Ishikawa (cell line): ENCODE measurements at regions not wholly inside any gene's neighbourhood (a gene's known extent, or its start where the extent isn't known, plus 50 kb on each side); places are given as distances from the start of the nearest gene placed in this dataset.

ENCODE experiments used
- CEBPB ChIP-seq: IDR thresholded peaks from 2 replicates; pipeline ENCODE4 v1.6.1; 2012
- CREB1 ChIP-seq: IDR thresholded peaks from 2 replicates; pipeline ENCODE4 v1.6.1; 2012; ENCODE audit warnings: low read depth
- EGR1 ChIP-seq: IDR thresholded peaks from 2 replicates; pipeline ENCODE4 v1.6.1; 2012
- EP300 ChIP-seq: IDR thresholded peaks from 2 replicates; pipeline ENCODE4 v1.6.1; 2012; ENCODE audit warnings: borderline replicate concordance
- FOXM1 ChIP-seq: IDR thresholded peaks from 2 replicates; pipeline ENCODE4 v1.6.1; 2012; ENCODE audit warnings: low read depth, borderline replicate concordance
- MAX ChIP-seq: IDR thresholded peaks from 2 replicates; pipeline ENCODE4 v1.6.1; 2012
- NFIC ChIP-seq: IDR thresholded peaks from 2 replicates; pipeline ENCODE4 v1.6.1; 2012
- RAD21 ChIP-seq: IDR thresholded peaks from 2 replicates; pipeline ENCODE4 v1.6.1; 2012; ENCODE audit warnings: low read depth
- REST ChIP-seq: IDR thresholded peaks from 2 replicates; pipeline ENCODE4 v1.6.1; 2012; ENCODE audit warnings: low read depth, mild to moderate bottlenecking
- TAF1 ChIP-seq: IDR thresholded peaks from 2 replicates; pipeline ENCODE4 v1.6.1; 2012; ENCODE audit warnings: low read depth, mild to moderate bottlenecking
- TCF12 ChIP-seq: IDR thresholded peaks from 2 replicates; pipeline ENCODE4 v1.6.1; 2012; ENCODE audit warnings: low read depth
- TEAD4 ChIP-seq: IDR thresholded peaks from 2 replicates; pipeline ENCODE4 v1.6.1; 2012
- YY1 ChIP-seq: IDR thresholded peaks from 2 replicates; pipeline ENCODE4 v1.6.1; 2012; ENCODE audit warnings: low read depth
- ZBTB7A ChIP-seq: IDR thresholded peaks from 2 replicates; pipeline ENCODE4 v1.6.1; 2012; ENCODE audit warnings: low read depth
- TF ChIP-seq, protein P1 (sequence below): IDR thresholded peaks from 2 replicates; pipeline ENCODE4 v1.6.1; 2012

DNA sequence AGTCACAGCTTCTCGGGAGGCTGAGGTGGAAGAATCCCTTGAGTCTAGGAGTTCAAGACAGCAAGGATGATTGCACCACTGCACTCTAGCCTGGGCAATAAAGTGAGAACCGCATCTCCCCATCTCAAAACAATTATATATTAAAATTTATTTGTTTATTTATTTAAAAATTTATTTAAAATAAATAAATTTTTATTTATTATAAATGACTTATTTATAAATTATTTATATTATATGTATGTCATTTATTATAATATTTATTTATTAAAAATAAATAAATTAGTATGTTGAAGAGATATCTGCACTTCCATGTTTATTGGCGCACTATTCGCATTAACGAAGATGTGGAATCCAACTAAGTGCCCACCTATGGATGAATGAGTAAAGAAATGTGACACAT, 683.2 kb upstream of the BRINP3 start:
- TF ChIP-seq YY1 (no peak), TAF1 (no peak), EGR1 (no peak), CEBPB (no peak), FOXM1 (no peak), MAX (no peak), RAD21 (no peak), EP300 (no peak), TCF12 (no peak), REST (no peak), ZBTB7A (no peak), NFIC (no peak), CREB1 (no peak), TEAD4 (no peak)
- TF ChIP-seq, protein P1, sequence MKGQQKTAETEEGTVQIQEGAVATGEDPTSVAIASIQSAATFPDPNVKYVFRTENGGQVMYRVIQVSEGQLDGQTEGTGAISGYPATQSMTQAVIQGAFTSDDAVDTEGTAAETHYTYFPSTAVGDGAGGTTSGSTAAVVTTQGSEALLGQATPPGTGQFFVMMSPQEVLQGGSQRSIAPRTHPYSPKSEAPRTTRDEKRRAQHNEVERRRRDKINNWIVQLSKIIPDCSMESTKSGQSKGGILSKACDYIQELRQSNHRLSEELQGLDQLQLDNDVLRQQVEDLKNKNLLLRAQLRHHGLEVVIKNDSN: no peak

GRCh38 chr1:191162762-191163161, 685.1 kb upstream of the BRINP3 start:
- TF ChIP-seq TEAD4 (no peak), TAF1 (no peak), NFIC (no peak)

DNA sequence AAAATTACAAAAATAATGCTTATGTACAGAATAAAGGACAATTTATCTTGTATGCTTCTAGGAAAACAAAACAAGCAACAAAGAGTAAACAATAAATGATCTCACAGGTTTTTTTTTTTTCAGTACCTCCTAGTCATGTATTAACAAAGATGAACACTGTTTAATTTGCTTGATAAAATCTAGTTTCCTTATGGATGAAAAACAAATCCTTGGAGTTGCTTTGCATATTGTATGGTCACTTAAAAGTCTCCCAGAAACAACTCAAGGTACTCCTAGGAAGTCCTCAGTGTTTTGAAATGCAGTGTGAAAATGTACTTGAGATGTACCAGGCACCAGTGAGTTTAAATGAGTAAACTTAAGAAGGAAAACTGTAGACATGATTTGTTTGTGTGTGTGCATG, 686.0 kb upstream of the BRINP3 start:
- TF ChIP-seq EP300: no peak
- no peak for TF ChIP-seq EGR1
- TF ChIP-seq, protein P1: no peak
- no peak for TF ChIP-seq CREB1
- TF ChIP-seq YY1: no peak
- no peak for TF ChIP-seq CEBPB
- no peak for TF ChIP-seq RAD21
- TF ChIP-seq ZBTB7A: no peak
- TF ChIP-seq REST: no peak
- TF ChIP-seq NFIC: no peak
- TF ChIP-seq FOXM1: no peak
- TF ChIP-seq TEAD4: no peak
- no peak for TF ChIP-seq TCF12
- no peak for TF ChIP-seq MAX
- no peak for TF ChIP-seq TAF1

DNA sequence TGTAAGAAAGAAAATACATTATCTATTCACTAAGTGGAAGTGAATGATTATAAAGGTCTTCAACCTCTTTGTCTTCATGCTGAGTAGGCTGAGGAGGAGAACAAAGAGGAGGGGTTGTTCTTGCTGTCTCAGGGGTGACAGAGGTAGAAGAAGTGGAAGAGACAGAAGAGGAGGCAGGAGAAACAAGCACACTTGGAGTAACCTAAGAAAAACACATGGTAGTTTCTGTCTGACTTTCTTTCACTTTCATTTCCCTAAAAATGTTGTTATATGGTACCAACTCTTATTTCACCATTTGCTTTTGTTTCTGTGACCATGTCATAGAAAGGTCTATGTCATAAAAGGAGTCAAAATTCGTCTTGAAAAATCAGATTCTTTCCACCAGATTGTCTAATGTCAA, 696.6 kb upstream of the BRINP3 start:
- no peak for TF ChIP-seq CEBPB
- TF ChIP-seq MAX: no peak
- no peak for TF ChIP-seq CREB1
- no peak for TF ChIP-seq YY1
- TF ChIP-seq TAF1: no peak
- TF ChIP-seq, protein P1: no peak
- no peak for TF ChIP-seq FOXM1
- no peak for TF ChIP-seq EP300
- TF ChIP-seq EGR1: no peak

- TF ChIP-seq CREB1: no peak
- no peak for TF ChIP-seq REST
- TF ChIP-seq TCF12: no peak
- TF ChIP-seq CEBPB: no peak
- TF ChIP-seq TAF1: no peak
- TF ChIP-seq MAX: no peak
- no peak for TF ChIP-seq FOXM1
These were observed 698.5 kb upstream of the BRINP3 start for GRCh38 chr1:191176131-191176530.
